Fibroblast of mammary gland (primary cell): ENCODE measurements at regions not wholly inside any gene's neighbourhood (a gene's known extent, or its start where the extent isn't known, plus 50 kb on each side); places are given as distances from the start of the nearest gene placed in this dataset.
"Not testable (repeated sequence)": the region's sequence is repeated elsewhere in the genome, so short reads cannot be mapped to it uniquely, and the experiment has no call there.

Source experiments
- DNase-seq: peaks from one replicate; pipeline ENCODE4 v3.0.0-alpha.2; 2010; ENCODE audit warnings: low read depth
- H3K4me3 ChIP-seq: 2 replicates; pipeline ENCODE4 v1.5.1; 2011; ENCODE audit warnings: low read depth, mild to moderate bottlenecking, low read length, moderate library complexity; ENCODE audit not compliant: control insufficient read depth
- TF ChIP-seq, protein P1 (sequence below): conservative IDR thresholded peaks from 2 replicates; pipeline ENCODE4 v1.5.1; 2011; ENCODE audit warnings: low read depth, low read length, inconsistent platforms; ENCODE audit not compliant: control insufficient read depth, insufficient read depth

GRCh38 chr18:75984853-75985252 lies 510.2 kb downstream of the ZNF516 start:
- DNase-seq: no peak
- TF ChIP-seq, protein P1, sequence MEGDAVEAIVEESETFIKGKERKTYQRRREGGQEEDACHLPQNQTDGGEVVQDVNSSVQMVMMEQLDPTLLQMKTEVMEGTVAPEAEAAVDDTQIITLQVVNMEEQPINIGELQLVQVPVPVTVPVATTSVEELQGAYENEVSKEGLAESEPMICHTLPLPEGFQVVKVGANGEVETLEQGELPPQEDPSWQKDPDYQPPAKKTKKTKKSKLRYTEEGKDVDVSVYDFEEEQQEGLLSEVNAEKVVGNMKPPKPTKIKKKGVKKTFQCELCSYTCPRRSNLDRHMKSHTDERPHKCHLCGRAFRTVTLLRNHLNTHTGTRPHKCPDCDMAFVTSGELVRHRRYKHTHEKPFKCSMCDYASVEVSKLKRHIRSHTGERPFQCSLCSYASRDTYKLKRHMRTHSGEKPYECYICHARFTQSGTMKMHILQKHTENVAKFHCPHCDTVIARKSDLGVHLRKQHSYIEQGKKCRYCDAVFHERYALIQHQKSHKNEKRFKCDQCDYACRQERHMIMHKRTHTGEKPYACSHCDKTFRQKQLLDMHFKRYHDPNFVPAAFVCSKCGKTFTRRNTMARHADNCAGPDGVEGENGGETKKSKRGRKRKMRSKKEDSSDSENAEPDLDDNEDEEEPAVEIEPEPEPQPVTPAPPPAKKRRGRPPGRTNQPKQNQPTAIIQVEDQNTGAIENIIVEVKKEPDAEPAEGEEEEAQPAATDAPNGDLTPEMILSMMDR: no peak
- H3K4me3 ChIP-seq: no peak overlapping the region

- TF ChIP-seq, protein P1: no peak
- no peak overlapping the region for H3K4me3 ChIP-seq
- DNase-seq: no peak
Observed at GRCh38 chr18:75981102-75981501, 513.9 kb downstream of the ZNF516 start.

- no peak overlapping the region for H3K4me3 ChIP-seq
- DNase-seq: peak; percentile 15
- TF ChIP-seq, protein P1: no peak
Observed at GRCh38 chr18:75977081-75977480, 518.0 kb downstream of the ZNF516 start.

GRCh38 chr18:75970212-75970611 lies 524.8 kb downstream of the ZNF516 start:
- TF ChIP-seq, protein P1: no peak
- DNase-seq: no peak
- no peak overlapping the region for H3K4me3 ChIP-seq

DNA sequence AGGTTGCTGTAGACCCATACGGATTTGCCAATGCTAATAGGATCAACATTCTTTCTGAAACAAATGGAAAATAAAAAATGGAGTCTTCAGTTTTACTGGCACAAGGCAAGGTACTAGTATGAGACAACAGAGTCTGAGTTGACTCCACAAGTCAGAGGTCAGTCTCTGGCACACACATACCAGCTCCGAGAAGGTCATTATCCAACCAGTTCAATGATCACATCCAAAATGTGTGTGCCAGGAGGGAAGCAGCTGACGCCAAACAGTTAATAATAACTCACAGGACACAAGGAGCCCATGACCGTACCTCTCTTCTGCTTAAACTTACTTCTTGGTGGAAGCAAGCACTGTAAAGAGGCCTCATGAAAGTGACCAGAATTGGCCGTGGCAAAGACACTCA lies 528.6 kb downstream of the ZNF516 start:
- no peak for DNase-seq

DNA sequence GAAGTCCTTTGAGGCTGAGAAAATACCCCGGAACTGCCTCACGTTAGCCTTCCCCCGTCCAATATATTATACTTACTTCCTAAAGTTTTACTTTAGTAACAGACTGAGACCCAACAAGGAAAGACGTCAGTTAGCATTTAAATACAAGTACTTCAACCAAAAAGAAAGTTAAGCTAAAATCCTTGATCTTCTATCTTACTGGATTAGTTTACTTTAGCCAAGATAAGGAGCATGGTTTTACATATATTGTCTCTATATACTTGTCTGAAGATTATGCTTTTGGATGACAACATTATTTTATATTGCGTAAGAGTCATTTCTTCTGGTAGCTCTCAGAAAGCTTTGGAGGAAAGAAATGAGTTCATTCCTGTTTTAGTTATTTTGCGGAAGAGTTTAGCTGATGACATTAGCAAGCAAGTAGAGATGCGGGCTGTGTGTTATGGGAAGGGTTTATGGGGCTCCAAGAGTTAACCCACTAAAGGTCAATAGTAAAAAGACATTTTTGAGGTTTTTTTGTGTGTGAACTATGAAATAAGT lies 532.9 kb downstream of the ZNF516 start:
- TF ChIP-seq, protein P1: no peak
- DNase-seq: no peak
- H3K4me3 ChIP-seq: no peak overlapping the region

More for the DNA sequence above, 528.6 kb downstream of the ZNF516 start:
- TF ChIP-seq, protein P1: no peak
- no peak overlapping the region for H3K4me3 ChIP-seq

DNA sequence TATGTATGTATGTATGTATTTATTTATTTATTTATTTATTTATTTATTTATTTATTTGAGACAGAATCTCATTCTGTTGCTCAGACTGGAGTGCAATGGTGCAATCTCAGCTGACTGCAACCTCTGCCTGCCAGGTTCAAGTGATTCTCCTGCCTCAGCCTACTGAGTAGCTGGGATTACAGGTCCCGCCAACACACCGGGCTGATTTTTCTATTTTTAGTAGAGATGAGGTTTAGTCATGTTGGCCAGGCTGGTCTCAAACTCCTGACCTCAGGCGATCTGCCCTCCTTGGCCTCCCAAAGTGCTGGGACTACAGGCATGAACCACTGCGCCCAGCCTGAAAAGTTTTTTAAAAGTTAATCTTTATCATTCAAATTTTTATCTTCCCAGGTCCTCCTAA lies 532.9 kb upstream of the SMIM21 start:
- H3K4me3 ChIP-seq, DNase-seq: not testable (repeated sequence)
